Activated CD4-positive, alpha-beta T cell treated with anti-CD3 and anti-CD28 coated beads, Interleukin-2, amount 10 ng/mL, durations not matched to agents 7 days and 5 days (primary cell): ENCODE measurements at regions not wholly inside any gene's neighbourhood (a gene's known extent, or its start where the extent isn't known, plus 50 kb on each side); places are given as distances from the start of the nearest gene placed in this dataset.

Experiments used
- CTCF ChIA-PET: fragments of 350-600 bp; sonication (Branson Sonifier 250); formaldehyde crosslinking; loops from one replicate; lab custom pipeline; 2021; ENCODE audit warnings: antibody characterized with exemption; lab: Charles Lee
- POLR2A ChIA-PET: fragments of 350-600 bp; sonication (Branson Sonifier 250); formaldehyde crosslinking; loops from one replicate; lab custom pipeline; 2021; ENCODE audit warnings: antibody characterized with exemption; lab: Charles Lee
- DNase-seq: peaks from one replicate; pipeline ENCODE4 v3.0.0-alpha.2; 2020
- H3K27ac Mint-ChIP-seq: one replicate; pipeline ENCODE4 v1.8.0; 2021; ENCODE audit warnings: mild to moderate bottlenecking, moderate library complexity, mixed read lengths
- H3K27me3 Mint-ChIP-seq: one replicate; pipeline ENCODE4 v1.8.0; 2021; ENCODE audit warnings: mixed read lengths
- H3K36me3 Mint-ChIP-seq: one replicate; pipeline ENCODE4 v1.8.0; 2021; ENCODE audit warnings: low read depth, mixed read lengths
- H3K4me1 Mint-ChIP-seq: one replicate; pipeline ENCODE4 v1.8.0; 2021; ENCODE audit warnings: mixed read lengths
- H3K4me3 Mint-ChIP-seq: one replicate; pipeline ENCODE4 v1.8.0; 2021; ENCODE audit warnings: mild to moderate bottlenecking, moderate library complexity, mixed read lengths
- H3K9me3 Mint-ChIP-seq: one replicate; pipeline ENCODE4 v1.8.0; 2021; ENCODE audit warnings: mixed read lengths

GRCh38 chr15:47614360-47615011, 102.8 kb upstream of the SEMA6D start:
- no peaks in the 10 kb centered on the region for H3K4me1 Mint-ChIP-seq
- no peaks in the 10 kb centered on the region for H3K9me3 Mint-ChIP-seq
- H3K4me3 Mint-ChIP-seq: no peak overlapping the region
- no peaks in the 10 kb centered on the region for H3K27me3 Mint-ChIP-seq
- DNase-seq: no peak
- no peak overlapping the region for H3K27ac Mint-ChIP-seq
- ChIA-PET CTCF (no interaction called here), POLR2A (no interaction called here)
- no peaks in the 10 kb centered on the region for H3K36me3 Mint-ChIP-seq

DNA sequence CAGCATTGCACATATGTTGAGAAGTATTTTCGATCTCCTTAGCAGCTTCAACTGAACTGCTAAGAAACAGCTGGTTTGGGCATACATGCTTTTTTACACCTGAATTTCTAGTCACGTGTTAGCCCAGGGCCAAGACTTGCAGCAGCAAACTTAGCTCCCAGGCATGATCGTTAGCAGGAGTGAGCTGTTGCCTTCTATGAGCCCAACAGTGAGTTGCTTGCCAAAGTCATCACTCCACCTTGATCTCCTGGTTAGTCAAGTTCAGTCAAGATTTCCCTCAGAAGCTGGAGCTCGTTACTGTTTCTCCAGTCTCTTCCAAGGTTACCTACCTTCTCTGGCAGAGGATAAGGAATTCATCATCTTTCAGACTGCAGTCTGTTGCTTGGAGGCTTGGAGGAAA, 100.4 kb upstream of the SEMA6D start:
- Mint-ChIP-seq H3K4me1 (no peaks in the 10 kb centered on the region), H3K27ac (no peak overlapping the region), H3K36me3 (no peaks in the 10 kb centered on the region), H3K4me3 (no peak overlapping the region), H3K9me3 (no peaks in the 10 kb centered on the region), H3K27me3 (no peaks in the 10 kb centered on the region)
- CTCF ChIA-PET: no interaction called here
- no peak for DNase-seq
- POLR2A ChIA-PET: no interaction called here

- Mint-ChIP-seq H3K36me3 (no peaks in the 10 kb centered on the region), H3K4me3 (no peak overlapping the region), H3K9me3 (no peaks in the 10 kb centered on the region), H3K27ac (no peak overlapping the region), H3K4me1 (no peaks in the 10 kb centered on the region), H3K27me3 (no peaks in the 10 kb centered on the region)
- DNase-seq: no peak
- ChIA-PET CTCF (no interaction called here), POLR2A (no interaction called here)
Observed at GRCh38 chr15:47618241-47618640, 99.1 kb upstream of the SEMA6D start.

GRCh38 chr15:47620960-47621681, 96.2 kb upstream of the SEMA6D start:
- H3K27ac Mint-ChIP-seq: no peak overlapping the region
- no peak for DNase-seq
- POLR2A ChIA-PET: no interaction called here
- H3K27me3 Mint-ChIP-seq: no peaks in the 10 kb centered on the region
- H3K4me1 Mint-ChIP-seq: no peaks in the 10 kb centered on the region
- H3K4me3 Mint-ChIP-seq: no peak overlapping the region
- CTCF ChIA-PET: no interaction called here
- H3K36me3 Mint-ChIP-seq: no peaks in the 10 kb centered on the region
- H3K9me3 Mint-ChIP-seq: no peaks in the 10 kb centered on the region

DNA sequence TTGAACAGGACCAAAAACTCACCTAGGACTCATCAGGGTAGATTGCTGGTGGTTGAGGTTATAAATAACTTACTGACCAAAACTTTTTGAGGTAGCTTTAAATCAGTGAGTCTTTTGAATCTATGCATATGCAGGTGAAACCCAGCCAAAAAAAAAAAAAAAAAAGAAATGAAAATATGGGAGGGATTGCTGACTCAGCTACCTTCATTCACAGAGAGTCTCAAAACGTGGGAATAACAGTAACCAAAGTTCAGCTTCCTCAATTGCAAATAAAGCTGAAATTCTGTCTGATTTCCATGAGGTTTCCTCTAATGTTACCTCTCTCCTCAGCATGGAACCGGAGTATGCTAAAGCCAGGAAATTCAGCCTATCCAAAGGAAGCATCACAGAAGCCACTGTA, 95.2 kb upstream of the SEMA6D start:
- Mint-ChIP-seq H3K9me3 (no peaks in the 10 kb centered on the region), H3K36me3 (no peaks in the 10 kb centered on the region), H3K4me3 (no peak overlapping the region), H3K27ac (no peak overlapping the region), H3K27me3 (no peaks in the 10 kb centered on the region), H3K4me1 (no peaks in the 10 kb centered on the region)
- POLR2A ChIA-PET: no interaction called here
- CTCF ChIA-PET: no interaction called here
- DNase-seq: no peak

DNA sequence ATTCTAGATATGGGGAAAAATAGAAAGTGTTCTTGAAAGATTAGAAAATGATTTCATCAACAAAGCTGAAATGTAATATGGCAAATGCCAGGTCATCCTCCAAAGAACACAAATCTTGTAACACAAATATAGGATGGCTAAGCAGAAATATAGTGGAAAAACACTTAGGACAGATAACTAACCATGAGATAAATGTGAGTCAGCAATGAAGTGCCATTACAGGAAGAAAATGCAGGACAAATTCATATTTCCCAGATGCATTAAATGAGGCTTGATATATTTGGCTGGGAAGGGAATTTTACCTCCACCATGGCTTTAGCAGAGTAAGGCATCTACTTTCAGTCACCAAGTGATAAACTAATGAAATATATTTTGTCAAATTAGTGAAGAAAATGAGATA, 92.8 kb upstream of the SEMA6D start:
- ChIA-PET POLR2A (no interaction called here), CTCF (no interaction called here)
- Mint-ChIP-seq H3K27me3 (no peaks in the 10 kb centered on the region), H3K4me1 (no peaks in the 10 kb centered on the region), H3K4me3 (no peak overlapping the region), H3K36me3 (no peaks in the 10 kb centered on the region), H3K27ac (no peak overlapping the region), H3K9me3 (no peaks in the 10 kb centered on the region)
- DNase-seq: no peak

- ChIA-PET CTCF (no interaction called here), POLR2A (no interaction called here)
- DNase-seq: no peak
- no peaks in the 10 kb centered on the region for H3K4me1 Mint-ChIP-seq
- no peak overlapping the region for H3K27ac Mint-ChIP-seq
- H3K9me3 Mint-ChIP-seq: peaks cover 3% of the 10 kb centered on the region
- no peaks in the 10 kb centered on the region for H3K27me3 Mint-ChIP-seq
- H3K4me3 Mint-ChIP-seq: no peak overlapping the region
- H3K36me3 Mint-ChIP-seq: no peaks in the 10 kb centered on the region
Observed at GRCh38 chr15:47639042-47639441, 78.3 kb upstream of the SEMA6D start.

- no peak for DNase-seq
- H3K36me3 Mint-ChIP-seq: no peaks in the 10 kb centered on the region
- H3K27ac Mint-ChIP-seq: no peak overlapping the region
- POLR2A ChIA-PET: no interaction called here
- H3K27me3 Mint-ChIP-seq: no peaks in the 10 kb centered on the region
- CTCF ChIA-PET: no interaction called here
- H3K9me3 Mint-ChIP-seq: no peaks in the 10 kb centered on the region
- H3K4me1 Mint-ChIP-seq: no peaks in the 10 kb centered on the region
- no peak overlapping the region for H3K4me3 Mint-ChIP-seq
Observed at GRCh38 chr15:47640079-47640478, 77.2 kb upstream of the SEMA6D start.

DNA sequence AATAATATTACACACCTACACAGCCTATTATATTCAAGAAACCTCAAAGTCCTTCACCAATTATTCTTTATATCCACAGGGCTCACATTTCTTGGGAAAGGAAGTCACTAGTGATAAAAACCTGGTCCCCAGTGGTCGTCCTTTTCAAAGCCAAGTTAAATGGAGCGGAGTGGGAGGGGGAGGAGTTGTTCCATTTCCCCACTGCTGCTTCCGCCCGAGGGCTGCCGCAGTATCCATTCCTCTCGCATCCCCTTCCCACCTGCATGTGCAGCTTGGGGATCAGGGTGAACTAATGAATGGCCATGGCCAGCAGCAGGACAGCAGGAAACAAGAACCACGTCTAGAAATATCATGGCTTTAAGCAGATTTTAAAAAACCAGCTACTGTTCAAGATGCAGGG, 76.4 kb upstream of the SEMA6D start:
- Mint-ChIP-seq H3K27me3 (no peaks in the 10 kb centered on the region), H3K27ac (no peak overlapping the region), H3K36me3 (no peaks in the 10 kb centered on the region), H3K4me1 (no peaks in the 10 kb centered on the region), H3K9me3 (no peaks in the 10 kb centered on the region), H3K4me3 (no peak overlapping the region)
- no peak for DNase-seq
- CTCF ChIA-PET: no interaction called here
- POLR2A ChIA-PET: no interaction called here

DNA sequence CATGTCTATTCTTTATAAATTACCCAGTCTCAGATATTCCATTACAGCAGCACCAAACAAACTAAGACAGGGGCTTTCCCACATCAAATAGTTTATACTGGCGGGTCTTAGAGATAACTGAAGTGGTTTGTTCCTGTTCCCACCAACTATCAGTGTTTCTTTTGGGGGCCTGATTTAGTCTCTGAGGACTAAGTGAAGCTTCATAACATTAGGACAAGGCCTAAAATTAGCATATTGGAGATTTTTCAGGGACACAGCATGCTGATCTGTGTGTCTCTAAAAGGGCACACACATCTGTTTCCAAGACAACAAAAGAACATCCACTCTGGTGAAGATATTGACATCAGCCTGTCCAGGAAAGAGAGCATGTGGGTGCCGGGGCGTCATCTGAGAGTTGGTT, 72.6 kb upstream of the SEMA6D start:
- Mint-ChIP-seq H3K4me3 (no peak overlapping the region), H3K27me3 (no peaks in the 10 kb centered on the region), H3K27ac (no peak overlapping the region), H3K4me1 (no peaks in the 10 kb centered on the region), H3K9me3 (no peaks in the 10 kb centered on the region), H3K36me3 (no peaks in the 10 kb centered on the region)
- no peak for DNase-seq
- POLR2A ChIA-PET: no interaction called here
- CTCF ChIA-PET: no interaction called here

DNA sequence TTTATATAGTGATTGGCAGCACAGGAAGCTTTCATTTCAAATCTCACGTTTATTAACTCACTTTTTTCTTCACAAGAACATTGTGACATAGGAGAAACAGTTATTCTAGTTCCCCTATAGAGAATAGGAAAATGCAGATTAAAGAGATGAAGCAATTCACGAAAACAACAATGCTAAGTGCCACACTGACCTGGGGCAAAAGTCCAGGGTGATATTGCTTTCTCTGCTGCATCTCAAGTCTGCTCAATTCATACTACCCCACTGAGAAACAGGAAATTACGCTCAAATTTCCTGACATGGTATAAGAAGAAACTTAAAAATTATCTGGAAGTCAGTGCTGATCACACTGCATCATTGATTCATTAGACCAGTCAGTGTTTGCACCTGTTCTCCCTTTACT, 66.7 kb upstream of the SEMA6D start:
- Mint-ChIP-seq H3K9me3 (no peaks in the 10 kb centered on the region), H3K4me1 (no peaks in the 10 kb centered on the region), H3K27ac (no peak overlapping the region), H3K36me3 (no peaks in the 10 kb centered on the region), H3K4me3 (no peak overlapping the region), H3K27me3 (no peaks in the 10 kb centered on the region)
- CTCF ChIA-PET: no interaction called here
- no peak for DNase-seq
- POLR2A ChIA-PET: no interaction called here

DNA sequence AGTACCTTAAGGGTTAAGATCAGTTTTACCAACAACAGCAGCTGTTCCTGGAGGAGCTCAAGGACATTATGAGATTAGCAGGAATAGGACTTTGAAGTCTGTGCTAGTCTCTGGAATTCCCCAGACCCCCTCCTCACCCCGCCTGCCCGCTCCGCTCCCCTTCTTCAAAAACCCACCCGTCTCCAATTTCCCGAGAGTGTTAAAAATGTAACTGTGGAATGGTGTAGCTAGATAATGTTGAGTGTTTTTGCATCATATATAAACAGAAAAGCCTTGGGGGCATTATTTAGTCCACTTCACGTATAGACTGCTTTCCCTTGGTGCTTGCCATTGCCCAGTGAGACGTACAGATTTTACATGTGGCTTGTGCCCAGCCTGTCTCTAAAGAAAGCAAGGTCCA, 65.0 kb upstream of the SEMA6D start:
- ChIA-PET CTCF (no interaction called here), POLR2A (no interaction called here)
- H3K9me3 Mint-ChIP-seq: no peaks in the 10 kb centered on the region
- no peaks in the 10 kb centered on the region for H3K4me1 Mint-ChIP-seq
- no peak overlapping the region for H3K4me3 Mint-ChIP-seq
- no peak for DNase-seq
- no peaks in the 10 kb centered on the region for H3K36me3 Mint-ChIP-seq
- H3K27me3 Mint-ChIP-seq: no peaks in the 10 kb centered on the region
- no peak overlapping the region for H3K27ac Mint-ChIP-seq

DNA sequence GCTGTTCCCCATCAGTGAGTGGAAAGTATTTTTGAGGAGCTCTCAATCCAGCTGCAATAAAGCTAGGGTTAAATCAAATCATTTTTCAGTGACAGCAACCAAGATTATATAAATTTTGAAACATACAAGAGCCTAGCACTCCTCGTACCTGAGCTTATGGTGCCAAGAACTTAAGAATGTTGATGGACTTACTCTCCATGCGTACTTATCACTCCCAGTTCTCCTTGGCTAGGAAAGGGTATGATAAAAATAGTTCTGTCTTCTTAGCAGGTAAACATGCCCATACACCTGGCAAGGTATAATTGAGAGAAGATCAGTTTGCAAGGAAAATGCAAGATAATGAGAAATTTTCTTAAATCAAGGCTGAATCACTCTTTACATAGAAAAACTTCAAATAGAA, 64.5 kb upstream of the SEMA6D start:
- H3K36me3 Mint-ChIP-seq: no peaks in the 10 kb centered on the region
- no peak overlapping the region for H3K27ac Mint-ChIP-seq
- no peaks in the 10 kb centered on the region for H3K27me3 Mint-ChIP-seq
- POLR2A ChIA-PET: no interaction called here
- H3K4me1 Mint-ChIP-seq: no peaks in the 10 kb centered on the region
- no peaks in the 10 kb centered on the region for H3K9me3 Mint-ChIP-seq
- no peak for DNase-seq
- CTCF ChIA-PET: no interaction called here
- no peak overlapping the region for H3K4me3 Mint-ChIP-seq

GRCh38 chr15:47661661-47662180, 55.6 kb upstream of the SEMA6D start:
- H3K4me1 Mint-ChIP-seq: no peaks in the 10 kb centered on the region
- no peak overlapping the region for H3K4me3 Mint-ChIP-seq
- ChIA-PET POLR2A (no interaction called here), CTCF (no interaction called here)
- no peaks in the 10 kb centered on the region for H3K9me3 Mint-ChIP-seq
- DNase-seq: no peak
- H3K36me3 Mint-ChIP-seq: no peaks in the 10 kb centered on the region
- no peaks in the 10 kb centered on the region for H3K27me3 Mint-ChIP-seq
- no peak overlapping the region for H3K27ac Mint-ChIP-seq
